Keratinocyte (primary cell): ENCODE measurements at regions not wholly inside any gene's neighbourhood (a gene's known extent, or its start where the extent isn't known, plus 50 kb on each side); places are given as distances from the start of the nearest gene placed in this dataset.

Source experiments
- DNase-seq: peaks from one replicate; pipeline ENCODE4 v3.0.0-alpha.2; 2011; ENCODE audit warnings: low read depth, missing footprints, low spot score
- FAIRE-seq: peaks from 2 replicates; lab custom pipeline; 2011; peaks lifted over from hg19 to GRCh38; lab: Jason Lieb, UNC
- H2AFZ ChIP-seq: 2 replicates; pipeline ENCODE4 v1.6.0; 2012; ENCODE audit warnings: low read length, control low read depth, inconsistent platforms; ENCODE audit not compliant: control insufficient read depth
- H3K27ac ChIP-seq: 2 replicates; pipeline ENCODE4 v1.5.1; 2011; ENCODE audit warnings: low read length; ENCODE audit not compliant: control insufficient read depth, insufficient read depth
- H3K27me3 ChIP-seq: 3 replicates; pipeline ENCODE4 v1.6.0; 2011; ENCODE audit warnings: low read length; ENCODE audit not compliant: control insufficient read depth, insufficient read depth; ENCODE audit errors: extremely low read depth
- H3K36me3 ChIP-seq, 2 experiments: 2 replicates in 1 of 2; 3 replicates in 1 of 2; pipeline ENCODE4 v1.5.1; 2011; ENCODE audit warnings: low read length in 2 of 2, mild to moderate bottlenecking in 1 of 2; ENCODE audit not compliant: control insufficient read depth in 2 of 2, insufficient read depth in 2 of 2; ENCODE audit errors: extremely low read depth in 1 of 2
- H3K4me1 ChIP-seq: 3 replicates; pipeline ENCODE4 v1.5.1; 2011; ENCODE audit warnings: low read length; ENCODE audit not compliant: control insufficient read depth, insufficient read depth; ENCODE audit errors: extremely low read depth
- H3K4me2 ChIP-seq: 3 replicates; pipeline ENCODE4 v1.6.0; 2011; ENCODE audit warnings: low read depth, low read length; ENCODE audit not compliant: control insufficient read depth, insufficient read depth; ENCODE audit errors: extremely low read depth
- H3K4me3 ChIP-seq, 3 experiments: fragments of 200-600 bp in 1 of 3; sonication (generic) in 1 of 3; 2 replicates in 2 of 3; 3 replicates in 1 of 3; pipeline ENCODE4 v1.5.1; 2011 to 2016; ENCODE audit warnings: low read length in 3 of 3, mild to moderate bottlenecking in 3 of 3, control low read depth in 2 of 3, inconsistent platforms in 1 of 3, low read depth in 1 of 3, mixed read lengths in 1 of 3, mixed run types in 1 of 3, moderate library complexity in 1 of 3; ENCODE audit not compliant: control insufficient read depth in 2 of 3, insufficient read depth in 2 of 3; ENCODE audit errors: extremely low read depth in 1 of 3
- H3K79me2 ChIP-seq: 2 replicates; pipeline ENCODE4 v1.6.0; 2012; ENCODE audit warnings: low read length; ENCODE audit not compliant: control insufficient read depth, insufficient read depth
- H3K9ac ChIP-seq: 3 replicates; pipeline ENCODE4 v1.6.0; 2011; ENCODE audit warnings: low read length; ENCODE audit not compliant: control insufficient read depth, insufficient read depth; ENCODE audit errors: extremely low read depth
- H3K9me1 ChIP-seq: 3 replicates; pipeline ENCODE4 v1.6.0; 2011; ENCODE audit warnings: low read length; ENCODE audit not compliant: control insufficient read depth, insufficient read depth; ENCODE audit errors: extremely low read depth
- H3K9me3 ChIP-seq: 2 replicates; pipeline ENCODE4 v1.5.1; 2012; ENCODE audit warnings: low read depth, low read length; ENCODE audit not compliant: control insufficient read depth
- H4K20me1 ChIP-seq: 3 replicates; pipeline ENCODE4 v1.6.0; 2011; ENCODE audit warnings: low read length; ENCODE audit not compliant: control insufficient read depth, insufficient read depth; ENCODE audit errors: extremely low read depth
- EZH2 ChIP-seq: IDR thresholded peaks from one replicate; pipeline ENCODE4 v1.6.1; 2012; ENCODE audit warnings: inconsistent platforms, mild to moderate bottlenecking, low read length, moderate library complexity
- dilution Hi-C: fragments of 300-500 bp; cut with MboI; formaldehyde crosslinking; loops from one replicate; pipeline ENCODE4 v1.7.0; 2020; ENCODE audit warnings: low sequenced_read_pairs; ENCODE audit not compliant: extremely low pct_ligation_motif_present
- TF ChIP-seq, protein P1 (sequence below), 3 experiments: IDR thresholded peaks in 1 of 3; conservative IDR thresholded peaks in 1 of 3; optimal IDR thresholded peaks in 1 of 3; 2 replicates in 2 of 3; 3 replicates in 1 of 3; pipeline versions ENCODE3 to v1.5.1; 2011; ENCODE audit warnings: low read length in 3 of 3, mild to moderate bottlenecking in 3 of 3, moderate library complexity in 2 of 3, control low read depth in 1 of 3, inconsistent platforms in 1 of 3; ENCODE audit not compliant: insufficient read depth in 2 of 3; ENCODE audit errors: extremely low read depth in 1 of 3

- H3K4me1 ChIP-seq, result peaks cover 22% of the 10 kb centered on the region
- H4K20me1 ChIP-seq, result no peaks in the 10 kb centered on the region
- H3K4me2 ChIP-seq, result peak overlapping the region; percentile 78
- H3K4me3 ChIP-seq, result peak overlapping the region in 2 of 3 experiments; percentile 46 to 60
- H3K27me3 ChIP-seq, result no peaks in the 10 kb centered on the region
- FAIRE-seq (peak; percentile 79), DNase-seq (peak; percentile 73)
- dilution Hi-C loops, result no loop called here
- H3K9me3 ChIP-seq, result no peaks in the 10 kb centered on the region
- H3K27ac ChIP-seq, result peak overlapping the region; percentile 83
- H3K9me1 ChIP-seq, result no peaks in the 10 kb centered on the region
- H3K9ac ChIP-seq, result peak overlapping the region; percentile 24
- no peaks in the 10 kb centered on the region for H3K79me2 ChIP-seq
- TF ChIP-seq, protein P1, sequence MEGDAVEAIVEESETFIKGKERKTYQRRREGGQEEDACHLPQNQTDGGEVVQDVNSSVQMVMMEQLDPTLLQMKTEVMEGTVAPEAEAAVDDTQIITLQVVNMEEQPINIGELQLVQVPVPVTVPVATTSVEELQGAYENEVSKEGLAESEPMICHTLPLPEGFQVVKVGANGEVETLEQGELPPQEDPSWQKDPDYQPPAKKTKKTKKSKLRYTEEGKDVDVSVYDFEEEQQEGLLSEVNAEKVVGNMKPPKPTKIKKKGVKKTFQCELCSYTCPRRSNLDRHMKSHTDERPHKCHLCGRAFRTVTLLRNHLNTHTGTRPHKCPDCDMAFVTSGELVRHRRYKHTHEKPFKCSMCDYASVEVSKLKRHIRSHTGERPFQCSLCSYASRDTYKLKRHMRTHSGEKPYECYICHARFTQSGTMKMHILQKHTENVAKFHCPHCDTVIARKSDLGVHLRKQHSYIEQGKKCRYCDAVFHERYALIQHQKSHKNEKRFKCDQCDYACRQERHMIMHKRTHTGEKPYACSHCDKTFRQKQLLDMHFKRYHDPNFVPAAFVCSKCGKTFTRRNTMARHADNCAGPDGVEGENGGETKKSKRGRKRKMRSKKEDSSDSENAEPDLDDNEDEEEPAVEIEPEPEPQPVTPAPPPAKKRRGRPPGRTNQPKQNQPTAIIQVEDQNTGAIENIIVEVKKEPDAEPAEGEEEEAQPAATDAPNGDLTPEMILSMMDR (optimal IDR thresholded peaks at IDR 0.05 in 1 of 3, IDR thresholded peaks at IDR 0.05 in 1 of 3, conservative IDR thresholded peaks at IDR 0.05 in 1 of 3; ENCODE audit: extremely low read depth in 1 of 3, insufficient read depth in 2 of 3, low read length in 3 of 3), result no peak
- TF ChIP-seq EZH2, result no peak
- peak overlapping the region; percentile 73 for H2AFZ ChIP-seq
- H3K36me3 ChIP-seq, result no peaks in the 10 kb centered on the region
Observed at GRCh38 chr3:106728315-106729098, 648.7 kb upstream of the CCDC54 start.

- Histone ChIP-seq H3K27me3 (no peaks in the 10 kb centered on the region), H2AFZ (peak overlapping the region; percentile 73), H3K36me3 (no peaks in the 10 kb centered on the region), H4K20me1 (no peaks in the 10 kb centered on the region), H3K9me3 (no peaks in the 10 kb centered on the region), H3K9me1 (no peaks in the 10 kb centered on the region), H3K4me1 (peaks cover 22% of the 10 kb centered on the region), H3K9ac (no peak overlapping the region), H3K27ac (peak overlapping the region; percentile 83), H3K79me2 (no peaks in the 10 kb centered on the region), H3K4me2 (peak overlapping the region; percentile 78), H3K4me3 (no peak overlapping the region)
- DNase-seq (no peak), FAIRE-seq (no peak)
- dilution Hi-C loops, result no loop called here
- TF ChIP-seq, protein P1 (optimal IDR thresholded peaks at IDR 0.05 in 1 of 3, IDR thresholded peaks at IDR 0.05 in 1 of 3, conservative IDR thresholded peaks at IDR 0.05 in 1 of 3; ENCODE audit: extremely low read depth in 1 of 3, insufficient read depth in 2 of 3, low read length in 3 of 3), result no peak
- no peak for TF ChIP-seq EZH2
Observed at GRCh38 chr3:106729481-106729880, 647.8 kb upstream of the CCDC54 start.
